GM21576 (cell line): ENCODE measurements at regions not wholly inside any gene's neighbourhood (a gene's known extent, or its start where the extent isn't known, plus 50 kb on each side); places are given as distances from the start of the nearest gene placed in this dataset.

Experiments used
- ATAC-seq: cut with Tn5 transposase; IDR thresholded peaks from one replicate; pipeline ENCODE4 v1.9.1; 2021; ENCODE audit warnings: mild to moderate bottlenecking, moderate library complexity; ENCODE audit not compliant: unreplicated experiment

GRCh38 chr4:3818371-3818770 is 52.2 kb downstream of the ADRA2C start:
- no peak for ATAC-seq

GRCh38 chr4:3819210-3819919 is 53.2 kb downstream of the ADRA2C start:
- ATAC-seq = no peak

- ATAC-seq = no peak
Observed at GRCh38 chr4:3820016-3820805, 54.0 kb downstream of the ADRA2C start.

- no peak for ATAC-seq
Observed at GRCh38 chr4:3820806-3821579, 54.8 kb downstream of the ADRA2C start.

- no peak for ATAC-seq
Observed at GRCh38 chr4:3821580-3822229, 55.5 kb downstream of the ADRA2C start.

- no peak for ATAC-seq
Observed at GRCh38 chr4:3822230-3822947, 56.2 kb downstream of the ADRA2C start.

GRCh38 chr4:3823496-3824341 is 57.5 kb downstream of the ADRA2C start:
- ATAC-seq = no peak

GRCh38 chr4:3824521-3825270 is 58.5 kb downstream of the ADRA2C start:
- ATAC-seq = no peak

GRCh38 chr4:3825530-3825929 is 59.3 kb downstream of the ADRA2C start:
- no peak for ATAC-seq

- no peak for ATAC-seq
Observed at GRCh38 chr4:3826247-3827172, 60.3 kb downstream of the ADRA2C start.

- no peak for ATAC-seq
Observed at GRCh38 chr4:3827616-3828492, 61.7 kb downstream of the ADRA2C start.

GRCh38 chr4:3828546-3828945 is 62.4 kb downstream of the ADRA2C start:
- no peak for ATAC-seq

- no peak for ATAC-seq
Observed at GRCh38 chr4:3829211-3829955, 63.2 kb downstream of the ADRA2C start.

GRCh38 chr4:3829956-3830773 is 64.0 kb downstream of the ADRA2C start:
- no peak for ATAC-seq
